Adrenal gland (tissue), 5 donors: ENCODE measurements at regions not wholly inside any gene's neighbourhood (a gene's known extent, or its start where the extent isn't known, plus 50 kb on each side); places are given as distances from the start of the nearest gene placed in this dataset.

ENCODE experiments used
- POLR2A ChIP-seq, 2 donors: fragments of 450-650 bp; IDR thresholded peaks; one replicate each; pipeline ENCODE4 v1.6.1; 2017; ENCODE audit warnings: antibody characterized with exemption in 2 of 2, mild to moderate bottlenecking in 2 of 2, moderate library complexity in 1 of 2
- TF ChIP-seq, protein P1 (sequence below), 6 experiments: fragments of 450-650 bp in 4 of 6; fragments of 200-600 bp in 2 of 6; sonication (generic) in 1 of 6; IDR thresholded peaks; 1 replicate in 5 of 6; 2 replicates in 1 of 6; pipeline versions ENCODE4 v1.5.1 to v1.8.0; 2016 to 2021; ENCODE audit warnings: antibody characterized with exemption in 6 of 6, mild to moderate bottlenecking in 2 of 6, moderate library complexity in 1 of 6
- donor health status: DM: no; HTN: no; CAD: no.

GRCh38 chr9:75504721-75505120 is 385.8 kb upstream of the PCSK5 start:
- TF ChIP-seq, protein P1, sequence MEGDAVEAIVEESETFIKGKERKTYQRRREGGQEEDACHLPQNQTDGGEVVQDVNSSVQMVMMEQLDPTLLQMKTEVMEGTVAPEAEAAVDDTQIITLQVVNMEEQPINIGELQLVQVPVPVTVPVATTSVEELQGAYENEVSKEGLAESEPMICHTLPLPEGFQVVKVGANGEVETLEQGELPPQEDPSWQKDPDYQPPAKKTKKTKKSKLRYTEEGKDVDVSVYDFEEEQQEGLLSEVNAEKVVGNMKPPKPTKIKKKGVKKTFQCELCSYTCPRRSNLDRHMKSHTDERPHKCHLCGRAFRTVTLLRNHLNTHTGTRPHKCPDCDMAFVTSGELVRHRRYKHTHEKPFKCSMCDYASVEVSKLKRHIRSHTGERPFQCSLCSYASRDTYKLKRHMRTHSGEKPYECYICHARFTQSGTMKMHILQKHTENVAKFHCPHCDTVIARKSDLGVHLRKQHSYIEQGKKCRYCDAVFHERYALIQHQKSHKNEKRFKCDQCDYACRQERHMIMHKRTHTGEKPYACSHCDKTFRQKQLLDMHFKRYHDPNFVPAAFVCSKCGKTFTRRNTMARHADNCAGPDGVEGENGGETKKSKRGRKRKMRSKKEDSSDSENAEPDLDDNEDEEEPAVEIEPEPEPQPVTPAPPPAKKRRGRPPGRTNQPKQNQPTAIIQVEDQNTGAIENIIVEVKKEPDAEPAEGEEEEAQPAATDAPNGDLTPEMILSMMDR (IDR thresholded peaks at IDR 0.05): no peak
- no peak for TF ChIP-seq POLR2A (IDR thresholded peaks at IDR 0.05)
